ENCODE measurements at regions not wholly inside any gene's neighbourhood (a gene's known extent, or its start where the extent isn't known, plus 50 kb on each side); places are given as distances from the start of the nearest gene placed in this dataset.

DNA sequence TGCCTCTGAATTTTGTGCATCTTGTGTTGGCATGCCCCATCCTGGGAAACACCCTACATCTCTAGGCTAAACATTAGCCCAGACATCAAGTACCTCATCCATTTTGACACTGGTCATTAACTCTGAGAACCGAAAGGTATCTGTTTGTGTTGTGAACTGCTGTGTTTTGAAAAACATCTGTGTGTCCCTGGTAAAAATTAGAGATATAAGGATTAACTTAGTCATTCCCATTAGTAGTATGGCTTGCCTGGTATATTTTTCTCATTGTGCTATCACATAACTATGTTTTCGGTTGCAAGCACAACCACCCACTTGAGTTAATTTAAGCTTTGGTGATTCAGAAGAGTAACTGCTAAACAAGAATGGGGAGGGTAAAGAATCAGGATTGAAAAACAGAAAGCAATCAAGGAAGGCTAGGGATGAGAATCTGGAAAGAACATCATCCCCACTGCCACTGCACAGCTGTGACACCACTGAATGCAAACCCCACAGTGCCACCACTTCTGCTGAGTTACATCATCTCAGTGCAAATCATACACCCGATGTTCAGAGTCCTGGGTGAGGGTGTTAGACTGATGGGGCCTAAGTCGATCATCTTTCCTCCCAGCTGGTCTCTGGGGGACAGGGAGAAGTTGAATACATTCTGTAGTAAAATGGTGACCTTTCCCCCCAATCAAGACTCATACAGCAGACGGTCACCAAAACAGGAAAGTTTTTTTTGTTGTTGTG lies 234.0 kb downstream of the EPHA4 start:
- TF ChIP-seq POLR2A (IDR thresholded peaks at IDR 0.05) (no peak), CTCF (IDR thresholded peaks at IDR 0.05) (no peak), POLR2AphosphoS5 (IDR thresholded peaks at IDR 0.05) (no peak), EP300 (IDR thresholded peaks at IDR 0.05) (no peak)
